ENCODE measurements at regions not wholly inside any gene's neighbourhood (a gene's known extent, or its start where the extent isn't known, plus 50 kb on each side); places are given as distances from the start of the nearest gene placed in this dataset.

DNA sequence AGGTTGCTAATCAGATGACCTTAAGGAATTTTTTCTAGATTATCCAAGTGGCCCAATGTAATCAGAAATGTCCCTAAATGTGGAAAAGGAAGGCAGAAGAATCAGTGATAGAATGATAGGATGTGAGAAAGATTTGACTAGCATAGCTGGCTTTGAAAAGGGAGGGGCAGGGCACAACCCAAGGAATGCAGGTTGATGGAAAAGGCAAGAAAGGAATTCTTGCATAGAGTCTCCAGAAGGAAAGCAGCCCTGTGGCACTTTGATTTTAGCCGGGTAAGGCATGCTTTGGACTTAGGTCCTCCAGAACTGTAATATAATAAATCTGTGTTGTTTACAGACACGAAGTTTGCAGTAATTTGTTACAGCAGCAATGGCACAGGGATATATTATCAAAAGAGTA, 375.7 kb upstream of the B3GALT2 start:
- TF ChIP-seq, protein P1, sequence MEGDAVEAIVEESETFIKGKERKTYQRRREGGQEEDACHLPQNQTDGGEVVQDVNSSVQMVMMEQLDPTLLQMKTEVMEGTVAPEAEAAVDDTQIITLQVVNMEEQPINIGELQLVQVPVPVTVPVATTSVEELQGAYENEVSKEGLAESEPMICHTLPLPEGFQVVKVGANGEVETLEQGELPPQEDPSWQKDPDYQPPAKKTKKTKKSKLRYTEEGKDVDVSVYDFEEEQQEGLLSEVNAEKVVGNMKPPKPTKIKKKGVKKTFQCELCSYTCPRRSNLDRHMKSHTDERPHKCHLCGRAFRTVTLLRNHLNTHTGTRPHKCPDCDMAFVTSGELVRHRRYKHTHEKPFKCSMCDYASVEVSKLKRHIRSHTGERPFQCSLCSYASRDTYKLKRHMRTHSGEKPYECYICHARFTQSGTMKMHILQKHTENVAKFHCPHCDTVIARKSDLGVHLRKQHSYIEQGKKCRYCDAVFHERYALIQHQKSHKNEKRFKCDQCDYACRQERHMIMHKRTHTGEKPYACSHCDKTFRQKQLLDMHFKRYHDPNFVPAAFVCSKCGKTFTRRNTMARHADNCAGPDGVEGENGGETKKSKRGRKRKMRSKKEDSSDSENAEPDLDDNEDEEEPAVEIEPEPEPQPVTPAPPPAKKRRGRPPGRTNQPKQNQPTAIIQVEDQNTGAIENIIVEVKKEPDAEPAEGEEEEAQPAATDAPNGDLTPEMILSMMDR (IDR thresholded peaks at IDR 0.05; ENCODE audit: low read depth, low read length, poor library complexity, severe bottlenecking), result no peak
- no peak for TF ChIP-seq EZH2phosphoT487 (IDR thresholded peaks at IDR 0.05; ENCODE audit: borderline replicate concordance, low read length)
